ENCODE measurements at regions not wholly inside any gene's neighbourhood (a gene's known extent, or its start where the extent isn't known, plus 50 kb on each side); places are given as distances from the start of the nearest gene placed in this dataset.

DNA sequence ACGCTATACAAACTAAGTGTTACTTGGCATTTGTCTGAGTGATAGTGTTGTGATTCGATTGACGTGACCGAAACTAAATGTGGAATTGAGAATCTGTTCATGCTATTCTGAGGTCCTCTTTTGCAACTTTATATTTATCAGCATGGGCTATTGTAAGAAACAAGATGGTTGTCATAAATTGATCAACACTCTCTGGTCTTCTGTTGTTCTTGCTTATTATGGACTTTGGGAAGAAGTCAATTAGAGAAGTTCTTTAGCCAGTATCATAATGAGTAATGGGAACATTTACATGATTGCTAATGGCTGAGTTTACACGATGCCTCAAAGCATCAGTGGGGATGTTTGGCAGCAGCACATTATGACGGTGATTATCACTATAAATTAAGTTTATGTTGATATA is 195.0 kb downstream of the CD83 start:
- in situ Hi-C loops (cut with MboI): no loop called here
- ChIA-PET RAD21 (ENCODE audit: unreplicated experiment) (interaction anchor here (1.1 kb wide), 1 partner anchor 11 kb away, joined by 5 read pairs; no protein-coding TSS in a partner anchor), POLR2A (no interaction called here), SMC1A (ENCODE audit: uncharacterized antibody, unreplicated experiment) (interaction anchor here (1.6 kb wide), 1 partner anchor 11 kb away, joined by 4 read pairs; no protein-coding TSS in a partner anchor), CTCF (no interaction called here)
- BruUV-seq (replicated peaks): no TSS peak
- Histone ChIP-seq H3K36me3 (ENCODE audit: control insufficient read depth in 2 of 2, insufficient read depth in 2 of 2, low read length in 1 of 2) (no peaks in the 10 kb centered on the region), H3K9ac (ENCODE audit: control insufficient read depth, insufficient read depth, low read length) (no peak overlapping the region), H3K27me3 (replicated peaks in 1 of 2; ENCODE audit: control insufficient read depth in 2 of 2, insufficient read depth in 2 of 2, low read length in 1 of 2) (no peaks in the 10 kb centered on the region; a peak in 1 of 4 replicates), H3K4me3 (no peak overlapping the region), H3K4me1 (ENCODE audit: control insufficient read depth, insufficient read depth, low read length) (peaks cover 9% of the 10 kb centered on the region), H3K27ac (ENCODE audit: control insufficient read depth, insufficient read depth) (0 out of 2 replicates have a peak overlapping the region, but pooled peaks have one; percentile 14), H3K79me2 (ENCODE audit: control insufficient read depth, insufficient read depth, low read length) (no peaks in the 10 kb centered on the region), H3K4me2 (ENCODE audit: control insufficient read depth, insufficient read depth) (0 out of 2 replicates have a peak overlapping the region, but pooled peaks have one; percentile 13), H3K9me3 (replicated peaks; ENCODE audit: control insufficient read depth, insufficient read depth, low read length) (no peaks in the 10 kb centered on the region; the same call in 2 of the 3 replicates), H4K20me1 (ENCODE audit: control insufficient read depth, insufficient read depth) (no peaks in the 10 kb centered on the region), H2AFZ (ENCODE audit: control insufficient read depth, low read depth, low read length) (peak overlapping the region; percentile 6; the same call in 1 of the 2 replicates)
- 2% methylated on average over 6 of the region's 6 CpGs for WGBS (ENCODE audit: insufficient coverage, insufficient replicate concordance, low lambda C conversion rate, missing lambda C conversion rate)
- ATAC-seq (peak; percentile 27), FAIRE-seq (peak; percentile 13), DNase-seq (ENCODE audit: low read depth, low spot score) (peak; percentile 23)
- intact Hi-C loops (cut with micrococcal nuclease; ENCODE audit: unreplicated experiment): no loop called here
- TF ChIP-seq PAX5 (IDR thresholded peaks at IDR 0.05; ENCODE audit: borderline replicate concordance, low read depth, low read length) (peak; percentile 44; the same call in 1 of the 2 replicates), ZNF24 (IDR thresholded peaks at IDR 0.05) (no peak), FOS (IDR thresholded peaks at IDR 0.05; ENCODE audit: borderline replicate concordance, extremely low read depth, insufficient read length) (no peak), NR2C2 (IDR thresholded peaks at IDR 0.05; ENCODE audit: borderline replicate concordance, control insufficient read depth, insufficient read length, low read depth) (no peak), SREBF2 (IDR thresholded peaks at IDR 0.05; ENCODE audit: low read length) (no peak), BCL11A (IDR thresholded peaks at IDR 0.05; ENCODE audit: low read depth, low read length) (peak; percentile 25; the same call in 1 of the 2 replicates), BHLHE40 (IDR thresholded peaks at IDR 0.05; ENCODE audit: borderline replicate concordance in 1 of 2, low read depth in 2 of 2, low read length in 1 of 2) (no peak), CBFB (IDR thresholded peaks at IDR 0.05; ENCODE audit: low read depth) (no peak), JUNB (IDR thresholded peaks at IDR 0.05) (peak; percentile 34; the same call in 1 of the 2 replicates), POU2F2 (IDR thresholded peaks at IDR 0.05; ENCODE audit: borderline replicate concordance, low read depth, low read length) (no peak), IRF4 (IDR thresholded peaks at IDR 0.05; ENCODE audit: low read depth, low read length) (0 out of 2 replicates have a peak, but pooled peaks have one; percentile 16), BRCA1 (IDR thresholded peaks at IDR 0.05; ENCODE audit: low read depth, low read length) (no peak), MEF2A (IDR thresholded peaks at IDR 0.05; ENCODE audit: insufficient read depth, low read depth, low read length) (peak; percentile 53), SPI1 (IDR thresholded peaks at IDR 0.05; ENCODE audit: borderline replicate concordance, insufficient read depth, low read depth, low read length) (peak; percentile 55; the same call in 1 of the 2 replicates), SUPT20H (IDR thresholded peaks at IDR 0.05; ENCODE audit: borderline replicate concordance, control insufficient read depth, low read depth, low read length) (no peak), IKZF1 (conservative IDR thresholded peaks at IDR 0.05) (no peak)
- TF ChIP-seq, protein P1, sequence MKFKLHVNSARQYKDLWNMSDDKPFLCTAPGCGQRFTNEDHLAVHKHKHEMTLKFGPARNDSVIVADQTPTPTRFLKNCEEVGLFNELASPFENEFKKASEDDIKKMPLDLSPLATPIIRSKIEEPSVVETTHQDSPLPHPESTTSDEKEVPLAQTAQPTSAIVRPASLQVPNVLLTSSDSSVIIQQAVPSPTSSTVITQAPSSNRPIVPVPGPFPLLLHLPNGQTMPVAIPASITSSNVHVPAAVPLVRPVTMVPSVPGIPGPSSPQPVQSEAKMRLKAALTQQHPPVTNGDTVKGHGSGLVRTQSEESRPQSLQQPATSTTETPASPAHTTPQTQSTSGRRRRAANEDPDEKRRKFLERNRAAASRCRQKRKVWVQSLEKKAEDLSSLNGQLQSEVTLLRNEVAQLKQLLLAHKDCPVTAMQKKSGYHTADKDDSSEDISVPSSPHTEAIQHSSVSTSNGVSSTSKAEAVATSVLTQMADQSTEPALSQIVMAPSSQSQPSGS (IDR thresholded peaks at IDR 0.05; ENCODE audit: low read length): peak; percentile 44; the same call in 1 of the 2 replicates
- TF ChIP-seq, protein P2, sequence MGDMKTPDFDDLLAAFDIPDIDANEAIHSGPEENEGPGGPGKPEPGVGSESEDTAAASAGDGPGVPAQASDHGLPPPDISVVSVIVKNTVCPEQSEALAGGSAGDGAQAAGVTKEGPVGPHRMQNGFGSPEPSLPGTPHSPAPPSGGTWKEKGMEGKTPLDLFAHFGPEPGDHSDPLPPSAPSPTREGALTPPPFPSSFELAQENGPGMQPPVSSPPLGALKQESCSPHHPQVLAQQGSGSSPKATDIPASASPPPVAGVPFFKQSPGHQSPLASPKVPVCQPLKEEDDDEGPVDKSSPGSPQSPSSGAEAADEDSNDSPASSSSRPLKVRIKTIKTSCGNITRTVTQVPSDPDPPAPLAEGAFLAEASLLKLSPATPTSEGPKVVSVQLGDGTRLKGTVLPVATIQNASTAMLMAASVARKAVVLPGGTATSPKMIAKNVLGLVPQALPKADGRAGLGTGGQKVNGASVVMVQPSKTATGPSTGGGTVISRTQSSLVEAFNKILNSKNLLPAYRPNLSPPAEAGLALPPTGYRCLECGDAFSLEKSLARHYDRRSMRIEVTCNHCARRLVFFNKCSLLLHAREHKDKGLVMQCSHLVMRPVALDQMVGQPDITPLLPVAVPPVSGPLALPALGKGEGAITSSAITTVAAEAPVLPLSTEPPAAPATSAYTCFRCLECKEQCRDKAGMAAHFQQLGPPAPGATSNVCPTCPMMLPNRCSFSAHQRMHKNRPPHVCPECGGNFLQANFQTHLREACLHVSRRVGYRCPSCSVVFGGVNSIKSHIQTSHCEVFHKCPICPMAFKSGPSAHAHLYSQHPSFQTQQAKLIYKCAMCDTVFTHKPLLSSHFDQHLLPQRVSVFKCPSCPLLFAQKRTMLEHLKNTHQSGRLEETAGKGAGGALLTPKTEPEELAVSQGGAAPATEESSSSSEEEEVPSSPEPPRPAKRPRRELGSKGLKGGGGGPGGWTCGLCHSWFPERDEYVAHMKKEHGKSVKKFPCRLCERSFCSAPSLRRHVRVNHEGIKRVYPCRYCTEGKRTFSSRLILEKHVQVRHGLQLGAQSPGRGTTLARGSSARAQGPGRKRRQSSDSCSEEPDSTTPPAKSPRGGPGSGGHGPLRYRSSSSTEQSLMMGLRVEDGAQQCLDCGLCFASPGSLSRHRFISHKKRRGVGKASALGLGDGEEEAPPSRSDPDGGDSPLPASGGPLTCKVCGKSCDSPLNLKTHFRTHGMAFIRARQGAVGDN (IDR thresholded peaks at IDR 0.05): no peak

All from GM12878 (cell line).